ENCODE measurements at regions not wholly inside any gene's neighbourhood (a gene's known extent, or its start where the extent isn't known, plus 50 kb on each side); places are given as distances from the start of the nearest gene placed in this dataset.
A peak's percentile ranks its signal among the peaks of the same experiment; 100 is the strongest.

DNA sequence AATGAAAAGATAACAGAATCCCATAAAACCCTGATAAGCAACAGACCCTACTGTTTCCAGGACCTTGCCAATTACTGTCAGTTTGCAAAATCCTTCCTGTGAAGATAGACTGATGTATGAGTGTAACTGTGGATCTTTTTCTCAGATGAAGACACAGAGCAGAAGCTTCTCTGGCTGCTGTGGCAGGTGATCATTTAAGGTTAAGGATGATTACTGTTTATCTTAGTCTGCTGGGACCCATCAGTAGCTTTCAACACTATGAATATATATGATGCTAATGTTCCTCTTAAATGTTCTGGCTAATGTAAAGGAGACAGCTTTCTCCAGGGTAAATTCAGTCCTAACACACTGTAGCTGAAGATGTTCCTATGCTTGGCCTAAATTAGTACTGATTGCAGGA lies 56.0 kb upstream of the CTTNBP2 start:
- DNase-seq (ENCODE audit: low read depth): no peak

GRCh38 chr7:117931314-117931713 lies 58.1 kb upstream of the CTTNBP2 start:
- DNase-seq (ENCODE audit: low read depth): no peak
- TF ChIP-seq, protein P1, sequence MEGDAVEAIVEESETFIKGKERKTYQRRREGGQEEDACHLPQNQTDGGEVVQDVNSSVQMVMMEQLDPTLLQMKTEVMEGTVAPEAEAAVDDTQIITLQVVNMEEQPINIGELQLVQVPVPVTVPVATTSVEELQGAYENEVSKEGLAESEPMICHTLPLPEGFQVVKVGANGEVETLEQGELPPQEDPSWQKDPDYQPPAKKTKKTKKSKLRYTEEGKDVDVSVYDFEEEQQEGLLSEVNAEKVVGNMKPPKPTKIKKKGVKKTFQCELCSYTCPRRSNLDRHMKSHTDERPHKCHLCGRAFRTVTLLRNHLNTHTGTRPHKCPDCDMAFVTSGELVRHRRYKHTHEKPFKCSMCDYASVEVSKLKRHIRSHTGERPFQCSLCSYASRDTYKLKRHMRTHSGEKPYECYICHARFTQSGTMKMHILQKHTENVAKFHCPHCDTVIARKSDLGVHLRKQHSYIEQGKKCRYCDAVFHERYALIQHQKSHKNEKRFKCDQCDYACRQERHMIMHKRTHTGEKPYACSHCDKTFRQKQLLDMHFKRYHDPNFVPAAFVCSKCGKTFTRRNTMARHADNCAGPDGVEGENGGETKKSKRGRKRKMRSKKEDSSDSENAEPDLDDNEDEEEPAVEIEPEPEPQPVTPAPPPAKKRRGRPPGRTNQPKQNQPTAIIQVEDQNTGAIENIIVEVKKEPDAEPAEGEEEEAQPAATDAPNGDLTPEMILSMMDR (conservative IDR thresholded peaks at IDR 0.05; ENCODE audit: low read depth, low read length): no peak

More for the DNA sequence above, 56.0 kb upstream of the CTTNBP2 start:
- H3K4me3 ChIP-seq (ENCODE audit: low read depth, low read length): no peak overlapping the region
- TF ChIP-seq, protein P1 (conservative IDR thresholded peaks at IDR 0.05; ENCODE audit: low read depth, low read length): no peak

GRCh38 chr7:117937049-117937752 lies 64.0 kb upstream of the CTTNBP2 start:
- TF ChIP-seq, protein P1 (conservative IDR thresholded peaks at IDR 0.05; ENCODE audit: low read depth, low read length): no peak
- H3K4me3 ChIP-seq (ENCODE audit: low read depth, low read length): no peak overlapping the region
- DNase-seq (ENCODE audit: low read depth): no peak

More at GRCh38 chr7:117931314-117931713, 58.1 kb upstream of the CTTNBP2 start:
- H3K4me3 ChIP-seq (ENCODE audit: low read depth, low read length): no peak overlapping the region

GRCh38 chr7:117937753-117938483 lies 64.7 kb upstream of the CTTNBP2 start:
- TF ChIP-seq, protein P1 (conservative IDR thresholded peaks at IDR 0.05; ENCODE audit: low read depth, low read length): no peak
- no peak overlapping the region for H3K4me3 ChIP-seq (ENCODE audit: low read depth, low read length)
- DNase-seq (ENCODE audit: low read depth): no peak

DNA sequence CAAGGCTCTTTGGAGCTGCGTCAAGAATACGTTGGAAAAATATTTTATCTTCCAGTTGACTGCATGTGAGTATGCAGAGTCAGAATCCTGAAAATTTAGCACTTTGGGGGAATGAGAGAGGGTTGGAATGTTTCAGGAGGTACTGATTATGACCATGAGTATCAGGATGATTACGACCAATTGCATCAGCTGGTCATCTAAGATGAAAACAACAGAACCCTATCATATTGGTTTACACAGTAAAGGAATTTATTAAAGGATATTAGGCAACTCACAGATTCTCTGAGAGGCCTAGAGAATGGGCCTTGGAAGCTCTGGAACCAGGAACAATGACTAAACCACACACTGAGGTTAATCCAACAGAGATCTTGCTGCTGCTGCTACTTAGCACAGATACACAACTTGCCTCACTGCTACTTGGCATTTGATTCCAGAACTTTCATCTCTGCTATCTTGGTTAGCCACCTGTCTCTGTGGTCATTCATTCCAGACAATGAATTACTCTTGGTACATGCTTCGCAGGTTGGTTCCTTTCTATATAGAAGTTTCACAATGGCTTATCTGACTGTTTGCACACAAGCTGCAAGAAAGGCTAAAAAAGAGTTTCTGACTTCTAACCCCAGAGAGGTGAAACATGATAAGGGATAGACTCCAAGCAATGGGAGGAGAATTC lies 68.0 kb upstream of the CTTNBP2 start:
- DNase-seq (ENCODE audit: low read depth): peak; percentile 10
- no peak overlapping the region for H3K4me3 ChIP-seq (ENCODE audit: low read depth, low read length)
- TF ChIP-seq, protein P1 (conservative IDR thresholded peaks at IDR 0.05; ENCODE audit: low read depth, low read length): no peak

- no peak overlapping the region for H3K4me3 ChIP-seq (ENCODE audit: low read depth, low read length)
- no peak for DNase-seq (ENCODE audit: low read depth)
- TF ChIP-seq, protein P1 (conservative IDR thresholded peaks at IDR 0.05; ENCODE audit: low read depth, low read length): no peak
Observed at GRCh38 chr7:117942780-117943179, 69.5 kb upstream of the CTTNBP2 start.
